ENCODE measurements at regions not wholly inside any gene's neighbourhood (a gene's known extent, or its start where the extent isn't known, plus 50 kb on each side); places are given as distances from the start of the nearest gene placed in this dataset.
A peak's percentile ranks its signal among the peaks of the same experiment; 100 is the strongest.

DNA sequence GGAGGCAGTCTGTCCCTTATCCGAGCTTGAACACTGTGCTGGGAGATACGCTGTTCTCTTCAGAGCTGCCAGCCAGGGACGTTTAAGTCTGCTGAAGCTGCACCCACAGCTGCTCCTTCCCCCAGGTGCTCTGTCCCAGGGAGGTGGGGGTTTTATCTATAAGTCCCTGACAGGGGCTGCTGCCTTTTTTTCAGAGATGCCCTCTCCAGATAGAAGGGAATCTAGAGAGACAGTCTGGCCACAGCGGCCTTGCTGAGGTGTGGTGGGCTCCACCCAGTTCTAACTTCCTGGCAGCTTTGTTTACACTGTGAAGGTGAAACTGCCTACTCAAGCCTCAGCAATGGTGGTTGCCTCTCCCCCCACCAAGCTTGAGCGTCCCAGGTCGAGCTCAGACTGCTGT lies 319.9 kb upstream of the GRM7 start:
- no peak for DNase-seq

DNA sequence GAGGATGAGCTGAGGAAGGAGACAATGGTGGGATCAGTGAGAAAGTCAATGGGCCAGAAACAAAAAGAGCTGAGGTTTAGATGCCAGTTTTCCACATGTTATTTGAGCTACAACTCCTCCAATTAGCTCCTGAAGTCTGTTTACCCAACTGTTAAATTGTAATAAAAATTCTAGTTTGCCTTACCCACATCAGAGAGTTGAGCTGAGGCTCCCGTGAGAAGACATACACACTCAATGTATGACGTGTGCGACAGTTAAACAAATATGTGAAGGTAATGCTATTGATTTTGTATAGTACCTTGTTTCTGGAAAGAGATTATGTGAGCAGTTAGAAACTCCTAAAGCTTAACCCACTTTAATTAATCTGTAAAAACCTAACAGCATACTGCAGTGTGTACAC lies 318.1 kb upstream of the GRM7 start:
- peak; percentile 69 for DNase-seq

DNA sequence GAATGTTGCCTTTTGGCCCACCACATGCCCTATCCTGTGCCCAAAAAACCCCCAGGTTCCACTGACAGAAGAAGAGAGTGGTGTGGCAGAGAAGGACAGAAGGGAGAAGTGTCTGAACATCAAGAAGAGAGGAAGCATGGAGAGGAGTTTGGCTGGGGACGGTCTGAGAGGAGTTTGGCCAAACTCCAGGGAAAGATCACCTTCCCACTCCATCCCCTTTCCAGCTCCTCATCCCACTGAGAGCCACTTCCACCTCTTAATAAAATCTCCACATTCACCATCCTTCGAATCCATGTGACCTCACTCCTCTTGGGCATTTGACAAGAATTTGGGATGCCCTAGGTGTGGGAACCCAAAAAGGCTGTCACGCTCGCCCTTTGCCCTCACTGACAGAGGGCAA lies 311.6 kb upstream of the GRM7 start:
- no peak for DNase-seq

DNA sequence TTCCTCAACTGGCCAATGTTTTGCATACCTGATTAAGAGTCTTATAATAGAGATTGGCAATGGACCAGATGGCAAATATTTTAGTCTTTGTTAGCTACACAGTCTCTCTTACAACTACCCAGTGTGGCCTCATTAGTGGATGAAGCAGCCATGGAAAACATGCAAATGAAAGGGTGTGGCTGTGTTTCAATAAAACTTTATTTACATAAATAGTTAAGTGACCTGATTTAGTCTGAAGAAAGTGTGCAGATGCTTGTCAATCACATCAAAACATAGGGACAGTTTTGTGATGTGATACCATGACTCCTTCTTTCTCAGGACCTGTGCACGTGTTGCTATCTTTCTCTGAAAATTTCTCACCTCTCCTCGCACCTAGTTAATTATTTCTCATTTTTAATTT lies 309.8 kb upstream of the GRM7 start:
- no peak for DNase-seq

DNA sequence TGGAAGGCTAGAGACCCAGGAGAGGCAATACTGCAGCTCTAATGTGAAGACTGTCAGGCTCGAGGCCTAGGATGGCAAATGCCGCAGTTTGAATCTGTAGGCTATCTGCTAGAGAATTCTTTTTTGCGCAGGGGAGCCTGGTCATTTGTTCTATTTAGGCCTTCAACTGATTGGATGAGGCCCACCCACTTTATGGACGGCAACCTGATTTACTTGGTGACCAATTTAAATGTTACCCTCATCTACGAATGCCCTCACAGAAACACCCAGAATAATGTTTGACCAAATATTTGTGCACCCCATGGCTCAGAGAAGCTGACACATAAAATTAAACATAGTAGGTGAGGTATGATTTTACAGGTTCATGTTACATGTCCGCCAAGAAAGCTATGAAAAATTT lies 300.7 kb upstream of the GRM7 start:
- DNase-seq = no peak

DNA sequence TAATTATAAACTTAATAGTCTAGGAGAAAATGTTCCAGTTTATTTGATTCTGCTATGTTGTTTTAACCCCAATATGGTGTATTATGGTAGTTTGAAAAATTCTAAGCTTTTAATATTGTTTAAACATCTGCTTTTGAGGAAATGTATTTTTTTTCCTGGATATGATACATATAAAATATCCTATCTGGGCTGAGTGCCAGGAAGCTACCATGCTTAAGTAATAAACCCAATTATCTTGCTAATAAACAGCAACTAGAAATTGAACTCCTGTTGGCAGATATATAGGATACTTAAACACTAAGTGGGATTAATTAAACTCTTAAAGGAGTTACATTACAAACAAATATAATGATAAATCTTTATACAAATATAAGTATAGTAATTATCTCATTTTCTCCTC lies 293.7 kb upstream of the GRM7 start:
- no peak for DNase-seq

DNA sequence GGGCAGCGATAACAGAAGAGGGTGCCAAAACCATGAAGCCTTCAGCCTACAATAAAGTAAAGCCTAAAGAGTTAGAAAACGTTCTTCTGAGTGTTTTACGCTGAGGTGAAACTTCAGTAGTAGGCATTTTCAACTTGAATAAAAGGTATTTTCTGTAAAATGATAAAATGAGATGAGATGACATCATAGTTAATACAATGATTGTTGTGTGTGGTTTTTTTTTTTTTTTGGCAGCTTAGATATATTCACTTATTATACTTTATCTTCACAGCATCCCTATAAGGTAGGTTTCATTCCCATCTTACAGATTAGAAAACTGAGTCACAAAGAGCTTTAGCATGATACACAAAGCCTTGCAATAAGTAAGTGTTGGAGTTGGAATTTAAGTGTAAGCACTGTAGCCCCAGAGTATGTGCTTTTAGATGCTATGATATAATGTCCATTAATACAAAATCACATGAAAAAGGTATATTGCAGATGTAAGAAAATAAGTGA lies 291.9 kb upstream of the GRM7 start:
- no peak for DNase-seq

DNA sequence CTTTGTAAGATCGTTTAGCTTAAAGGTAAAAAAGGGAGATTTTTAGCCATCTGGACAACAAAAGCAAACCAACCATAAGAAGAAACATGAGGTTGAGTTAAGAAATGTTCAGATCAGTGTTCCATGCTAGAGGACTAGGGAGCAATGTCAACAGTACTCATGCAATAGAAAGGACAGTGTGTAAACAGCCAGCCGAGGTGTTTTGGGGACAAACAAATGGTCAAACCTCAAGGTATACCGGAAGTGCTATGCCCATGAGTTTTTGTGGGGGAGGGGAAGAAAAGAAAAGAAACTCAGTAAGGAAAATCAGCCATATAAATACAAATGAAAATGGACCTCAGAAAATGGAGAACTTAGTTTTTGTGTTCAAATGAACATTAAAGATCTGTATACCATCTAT lies 289.5 kb upstream of the GRM7 start:
- no peak for DNase-seq

DNA sequence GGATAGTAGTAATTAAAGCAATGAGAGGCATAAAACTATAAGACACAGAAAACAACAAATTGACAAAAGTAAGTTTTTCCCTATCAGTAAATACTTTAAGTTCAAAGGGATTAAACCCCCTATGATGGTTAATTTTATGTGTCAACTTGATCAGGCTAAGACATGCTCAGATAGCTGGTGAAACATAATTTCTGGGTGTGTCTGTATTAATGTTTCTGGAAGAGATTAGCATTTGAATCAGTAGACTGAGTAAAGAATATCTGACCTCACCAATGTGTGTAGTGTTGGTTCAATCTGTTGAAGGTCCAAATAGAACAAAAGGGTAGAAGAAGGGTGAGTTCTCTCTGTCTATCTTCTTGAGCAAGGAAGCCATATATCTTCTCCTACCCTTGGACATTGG lies 283.3 kb upstream of the GRM7 start:
- DNase-seq = no peak

DNA sequence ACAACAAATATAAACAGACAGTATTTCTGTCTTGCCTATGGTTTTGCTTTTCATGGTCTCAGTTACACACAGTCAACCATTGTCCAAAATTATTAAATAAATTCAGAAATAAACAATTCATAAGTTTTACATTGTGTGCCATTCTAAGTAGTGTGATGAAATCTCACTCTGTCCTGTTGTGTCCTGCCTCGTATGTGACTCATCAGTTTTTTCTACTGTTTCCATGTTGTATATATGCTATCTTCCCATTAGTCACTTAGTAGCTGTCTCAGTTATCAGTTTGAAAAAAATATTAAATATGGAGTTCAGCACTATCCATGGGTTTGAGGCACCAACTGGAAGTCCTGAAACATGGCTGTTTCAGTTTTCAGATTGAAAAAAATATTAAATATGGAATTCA lies 282.4 kb upstream of the GRM7 start:
- DNase-seq = no peak

DNA sequence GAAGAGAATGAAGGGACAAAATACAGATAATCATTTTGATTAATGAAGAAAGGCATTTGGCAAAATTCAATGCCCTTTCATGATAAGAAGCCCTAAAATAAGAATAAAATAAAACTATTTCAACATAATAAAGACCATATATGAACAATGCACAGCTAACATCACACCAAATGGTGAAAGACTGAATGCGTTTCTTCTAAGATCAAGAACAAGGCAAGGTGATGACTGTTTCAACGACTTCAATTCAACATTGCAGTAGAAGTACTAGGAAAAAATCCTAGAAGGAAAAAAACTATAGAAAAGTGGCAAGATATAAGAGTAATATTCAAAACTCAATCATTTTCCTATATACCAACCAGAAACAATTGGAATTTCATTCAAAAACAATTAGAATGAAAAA lies 280.1 kb upstream of the GRM7 start:
- DNase-seq = no peak

DNA sequence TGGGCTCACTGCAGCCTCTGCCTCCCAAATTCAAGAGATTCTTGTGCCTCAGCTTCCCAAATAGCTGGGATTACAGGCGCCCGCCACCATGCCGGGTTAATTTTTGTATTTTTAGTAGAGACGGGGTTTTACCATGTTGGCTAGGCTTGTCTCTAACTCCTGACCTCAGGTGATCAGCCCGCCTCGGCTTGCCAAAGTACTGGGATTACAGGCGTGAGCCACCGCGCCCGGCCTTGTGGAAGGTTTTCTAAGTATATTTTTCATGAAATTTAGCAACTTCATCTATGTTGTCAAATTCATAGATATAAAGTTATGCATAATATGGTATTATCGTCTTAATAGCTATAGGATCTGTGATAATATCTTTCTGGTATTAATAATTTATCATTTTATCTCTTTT lies 275.6 kb upstream of the GRM7 start:
- DNase-seq = no peak

DNA sequence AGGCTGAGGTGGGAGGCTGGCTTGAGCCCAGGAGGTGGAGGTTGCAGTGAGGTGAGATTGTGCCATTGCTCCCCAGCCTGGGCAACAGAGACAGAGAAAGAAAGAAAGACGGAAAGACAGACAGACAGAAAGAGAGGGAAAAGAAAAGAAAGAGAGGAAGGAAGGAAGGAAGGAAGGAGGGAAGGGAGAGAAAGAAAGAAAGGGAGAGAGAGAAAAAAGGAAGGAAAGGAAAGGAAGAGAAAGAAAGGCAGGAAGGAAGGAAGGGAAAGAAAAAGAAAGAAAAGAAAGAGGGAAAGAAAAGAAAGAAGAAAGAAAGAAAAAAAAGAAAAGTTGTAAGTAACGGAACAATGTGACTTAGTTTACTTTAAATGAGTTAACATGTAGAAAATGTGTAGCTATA lies 260.7 kb upstream of the GRM7 start:
- DNase-seq = no peak

DNA sequence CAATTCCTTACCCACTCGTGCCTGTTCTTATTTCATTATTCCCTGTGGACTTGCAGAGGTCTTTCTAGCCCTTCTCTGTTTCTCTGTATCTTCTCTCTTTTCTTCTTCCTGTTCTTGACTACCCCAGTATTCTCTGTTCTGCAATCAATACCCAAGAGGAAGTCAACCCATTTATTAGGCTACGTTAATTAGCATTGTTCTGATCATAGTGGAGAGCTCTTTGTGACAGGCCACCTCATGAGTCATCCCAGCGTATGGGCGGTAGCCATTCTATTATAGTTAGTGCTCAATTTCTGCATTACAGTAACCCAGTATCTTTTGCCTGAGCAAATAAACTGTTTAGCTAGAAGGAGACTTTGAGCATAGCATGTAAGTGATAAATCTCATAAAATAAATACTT lies 259.5 kb upstream of the GRM7 start:
- DNase-seq = no peak

DNA sequence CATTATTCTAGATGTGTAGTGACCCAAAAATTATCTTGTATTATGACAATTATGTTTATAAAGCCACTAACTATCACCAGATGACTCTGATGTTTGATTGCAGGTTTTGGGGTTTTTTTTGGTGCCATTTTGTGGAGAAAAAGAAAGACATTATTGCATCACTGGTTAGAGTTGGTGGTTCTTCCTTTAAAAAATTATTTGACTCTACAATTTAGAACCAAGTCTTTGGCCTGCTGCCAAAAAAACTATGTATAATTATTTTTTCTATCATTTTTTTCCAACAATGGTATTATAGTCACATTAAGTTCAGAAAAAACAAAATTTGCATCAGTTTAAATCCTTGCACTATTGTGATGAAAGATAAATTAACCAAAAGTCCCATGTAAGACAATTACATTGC lies 258.6 kb upstream of the GRM7 start:
- no peak for DNase-seq

DNA sequence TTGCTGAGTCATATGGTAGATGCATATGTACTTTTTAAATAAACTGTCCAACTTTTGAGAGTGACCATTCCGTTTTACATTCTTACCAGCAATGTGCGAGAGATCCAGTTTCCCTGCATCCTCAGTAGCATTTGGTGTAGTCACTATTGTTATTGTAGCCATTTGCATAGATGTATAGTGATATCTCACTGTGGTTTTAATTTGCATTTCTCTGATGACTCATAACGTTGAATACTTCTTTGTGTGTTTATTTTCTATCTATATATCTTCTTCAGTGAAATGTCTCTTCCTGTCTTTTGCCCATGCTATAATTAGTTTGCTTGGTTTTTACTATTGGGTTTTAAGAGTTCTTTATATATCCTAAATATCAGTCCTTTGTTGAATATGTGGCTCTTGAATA lies 255.7 kb upstream of the GRM7 start:
- DNase-seq = no peak

DNA sequence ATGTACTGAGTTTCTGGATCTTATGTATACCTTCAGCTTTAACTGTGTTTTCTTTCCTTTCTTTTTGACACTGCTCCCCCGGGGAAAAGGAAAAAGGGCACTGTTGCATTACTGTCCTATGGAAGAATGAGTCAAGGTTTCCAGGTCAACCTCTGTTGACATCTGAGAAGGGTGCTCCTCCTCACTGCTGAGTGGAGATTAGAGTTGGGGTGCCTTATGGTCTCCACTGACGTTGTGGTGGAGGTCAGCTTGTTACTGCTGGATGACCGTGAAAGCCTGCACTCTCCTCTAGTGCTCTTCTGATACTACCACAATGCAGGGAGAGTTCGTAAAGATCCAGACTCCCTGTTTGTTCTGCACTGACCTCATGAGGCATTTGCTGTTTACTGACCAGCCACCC lies 252.1 kb upstream of the GRM7 start:
- DNase-seq = no peak

DNA sequence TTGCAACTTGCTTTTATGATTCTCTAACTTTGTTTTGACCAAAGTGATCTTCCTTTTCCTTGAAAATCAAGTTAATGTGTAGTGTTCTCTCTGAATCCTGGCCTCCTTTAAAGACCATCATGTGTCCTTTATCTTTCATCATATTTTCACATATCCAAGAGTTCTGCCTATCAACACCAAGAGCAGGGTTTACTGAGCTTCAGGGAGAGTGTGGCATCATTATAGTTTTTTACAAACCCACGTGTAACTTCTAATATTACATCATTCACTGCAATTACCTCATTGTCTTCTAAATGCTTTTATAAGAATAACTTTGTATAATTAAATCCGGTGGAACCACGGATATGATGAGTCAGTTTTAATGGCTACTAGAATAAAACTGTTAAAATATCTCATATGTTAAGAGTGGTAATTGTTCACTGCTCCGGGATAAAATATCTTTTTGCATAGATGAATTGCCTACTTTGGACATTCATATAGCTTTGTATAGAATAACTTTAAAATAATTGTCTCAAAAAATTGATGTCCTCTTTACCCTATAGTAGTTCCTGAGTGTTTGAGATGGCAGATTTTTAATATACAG lies 248.8 kb upstream of the GRM7 start:
- no peak for DNase-seq

DNA sequence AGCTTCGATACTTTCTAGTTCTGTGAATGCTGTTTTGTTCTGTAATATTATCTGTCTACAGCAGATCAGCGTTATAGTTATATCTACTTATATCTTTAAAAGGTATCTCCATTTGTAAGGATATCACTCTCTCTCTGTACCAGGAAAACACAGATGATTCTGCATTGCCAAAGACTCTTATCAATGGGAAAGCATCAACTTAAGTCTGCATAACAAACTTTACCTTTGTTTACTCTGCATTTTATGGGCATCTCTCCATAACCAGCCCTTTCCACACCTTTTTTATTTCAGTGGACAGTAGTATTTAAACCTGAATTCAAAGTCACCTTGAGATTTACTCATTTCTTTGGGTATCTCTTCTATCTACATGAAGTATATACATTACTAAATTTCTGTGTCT lies 238.7 kb upstream of the GRM7 start:
- no peak for DNase-seq

DNA sequence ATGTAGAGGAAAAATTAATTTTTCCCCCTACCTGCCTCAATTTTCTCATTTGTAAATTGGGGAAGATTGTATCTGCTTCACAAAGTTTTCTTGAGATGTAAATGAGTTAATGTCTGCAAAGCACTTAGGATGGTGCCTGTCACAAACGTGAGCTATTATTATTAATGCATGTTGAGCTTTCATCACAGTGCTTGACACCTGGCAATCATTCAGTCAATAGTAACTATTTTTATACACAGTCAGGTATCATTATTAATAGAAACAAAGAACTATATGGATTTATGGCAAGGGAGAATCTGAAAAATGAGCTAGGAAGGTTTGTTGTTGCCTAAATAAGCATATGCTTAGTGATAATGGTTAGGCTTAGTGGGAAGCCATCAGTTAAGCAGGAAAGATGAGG lies 238.2 kb upstream of the GRM7 start:
- DNase-seq = no peak

DNA sequence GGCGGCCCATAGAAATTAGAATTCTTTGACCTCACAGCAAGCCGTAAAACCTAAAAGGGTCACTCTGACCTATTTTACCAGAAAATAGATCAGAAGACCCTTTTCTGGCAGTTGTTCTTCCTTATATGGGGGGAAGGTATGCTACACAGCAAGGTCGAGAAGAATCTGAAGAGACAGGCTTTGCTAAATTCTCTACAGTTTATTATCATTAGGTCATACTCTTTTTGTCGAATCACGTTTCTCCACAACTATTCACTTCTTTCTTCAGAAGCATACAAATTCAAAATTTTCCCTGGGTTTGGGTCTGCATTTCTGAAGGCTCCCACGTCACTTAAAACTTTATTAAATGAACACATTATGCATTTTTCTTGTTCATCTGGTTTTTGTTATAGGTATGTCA lies 229.5 kb upstream of the GRM7 start:
- DNase-seq = no peak

DNA sequence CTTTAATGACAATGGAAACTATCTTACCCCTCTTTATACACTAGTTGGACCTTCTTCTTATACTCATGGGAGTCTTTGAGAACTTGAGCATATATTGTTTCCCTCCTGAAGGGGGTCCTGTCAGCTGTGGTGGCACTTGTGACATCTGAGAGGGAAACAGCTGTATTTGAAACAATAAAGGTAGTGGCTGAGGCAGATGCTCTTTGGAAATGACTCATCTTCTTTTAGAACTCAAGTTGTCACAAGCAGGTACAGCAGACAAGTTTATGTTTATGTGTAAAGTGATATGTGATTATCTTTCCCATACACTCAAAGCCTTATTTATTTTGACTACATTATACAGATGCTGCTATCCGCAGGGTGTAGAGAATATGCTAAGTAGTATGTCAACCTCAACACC lies 220.0 kb upstream of the GRM7 start:
- no peak for DNase-seq

DNA sequence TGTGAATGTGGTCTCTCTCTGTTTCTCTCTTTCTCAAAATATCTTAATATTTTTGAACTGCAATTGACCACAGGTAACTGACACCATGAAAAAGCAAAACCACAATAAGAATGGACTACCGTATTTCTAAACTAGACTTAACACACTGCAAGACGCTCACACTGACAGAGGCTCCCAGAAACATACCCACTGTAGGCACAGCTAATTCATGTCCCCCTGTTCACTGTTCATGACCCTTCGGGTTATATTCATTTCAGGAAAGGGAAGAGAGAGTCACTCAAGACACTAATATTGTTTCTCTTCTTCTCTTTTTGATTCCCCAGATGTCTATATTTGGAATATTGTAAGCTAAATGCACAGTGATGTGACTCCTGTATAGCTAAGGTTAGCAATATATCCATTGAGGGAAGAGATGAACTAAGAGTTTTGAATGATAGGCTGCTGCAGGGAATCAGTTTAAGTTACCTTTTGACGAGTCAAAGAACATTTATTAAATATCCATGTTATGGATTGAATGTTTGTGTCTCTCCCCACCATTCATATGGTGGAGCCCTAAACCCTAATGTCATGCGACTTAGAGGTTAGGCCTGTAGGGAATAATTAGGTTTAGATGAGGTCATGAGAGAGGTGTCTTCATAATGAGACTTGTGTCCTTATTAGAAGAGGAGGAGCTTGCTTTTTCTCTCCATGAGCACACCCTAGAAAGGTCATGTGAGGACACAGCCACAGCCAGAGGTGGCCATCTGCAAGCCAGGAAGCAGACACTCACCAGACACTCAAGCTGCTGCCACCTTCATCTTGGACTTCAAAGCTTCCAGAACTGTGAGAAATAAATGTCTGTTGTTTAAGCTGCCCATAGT lies 216.6 kb upstream of the GRM7 start:
- peak; percentile 60 for DNase-seq

DNA sequence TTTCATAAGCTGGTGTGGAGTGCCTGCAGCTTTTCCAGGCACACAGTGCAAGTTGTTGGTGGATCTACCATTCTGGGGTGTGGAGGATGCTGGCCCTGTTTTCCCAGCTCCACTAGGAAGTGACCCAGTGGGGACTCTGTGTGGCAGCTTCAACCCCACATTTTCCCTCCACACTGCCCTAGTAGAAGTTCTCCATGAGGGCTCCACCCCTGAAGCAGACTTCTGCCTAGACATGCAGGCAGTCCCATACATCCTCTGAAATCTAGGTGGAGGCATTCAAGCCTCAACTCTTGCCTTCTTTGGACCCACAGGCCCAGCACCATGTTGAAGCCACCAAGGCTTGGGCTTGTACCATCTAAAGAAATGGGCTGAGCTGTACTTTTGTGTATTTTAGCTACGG lies 206.2 kb upstream of the GRM7 start:
- no peak for DNase-seq

DNA sequence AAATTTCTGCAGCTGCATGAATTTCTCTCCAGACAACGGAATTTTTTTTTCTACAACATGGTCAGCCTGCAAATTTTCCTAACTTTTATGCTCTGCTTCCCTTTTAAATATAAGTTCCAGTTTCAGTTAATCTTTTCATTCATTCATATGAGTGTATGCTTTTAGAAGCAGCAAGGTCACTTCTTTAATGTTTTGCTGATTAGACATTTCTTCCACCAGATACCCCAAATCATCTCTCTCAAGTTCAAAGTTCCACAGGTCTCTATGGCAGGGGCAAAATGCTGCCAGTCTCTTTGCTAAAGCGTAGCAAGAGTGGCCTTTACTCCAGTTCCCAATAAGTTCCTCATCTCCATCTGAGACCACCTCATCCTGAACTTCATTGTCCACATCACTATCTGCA lies 205.6 kb upstream of the GRM7 start:
- DNase-seq = no peak

Data from NCI-H510A (cell line).